ENCODE measurements at regions not wholly inside any gene's neighbourhood (a gene's known extent, or its start where the extent isn't known, plus 50 kb on each side); places are given as distances from the start of the nearest gene placed in this dataset.

- no peaks in the 10 kb centered on the region for H3K9me3 Mint-ChIP-seq
- ATAC-seq (no peak), DNase-seq (ENCODE audit: low spot score in 2 of 2) (no peak)
- no peak overlapping the region for H3K27ac Mint-ChIP-seq
- H3K36me3 Mint-ChIP-seq: no peaks in the 10 kb centered on the region
Measured at GRCh38 chr1:208298593-208299269, 54.5 kb upstream of the PLXNA2 start.

- no peaks in the 10 kb centered on the region for H3K36me3 Mint-ChIP-seq
- ATAC-seq (no peak), DNase-seq (ENCODE audit: low spot score in 2 of 2) (no peak)
- no peaks in the 10 kb centered on the region for H3K9me3 Mint-ChIP-seq
- H3K27ac Mint-ChIP-seq: no peak overlapping the region
Measured at GRCh38 chr1:208300084-208300770, 56.0 kb upstream of the PLXNA2 start.

GRCh38 chr1:208302699-208303238 lies 58.6 kb upstream of the PLXNA2 start:
- Mint-ChIP-seq H3K27ac (no peak overlapping the region), H3K36me3 (no peaks in the 10 kb centered on the region), H3K9me3 (no peaks in the 10 kb centered on the region)
- DNase-seq (ENCODE audit: low spot score in 2 of 2) (no peak), ATAC-seq (no peak)

- H3K9me3 Mint-ChIP-seq: no peaks in the 10 kb centered on the region
- no peaks in the 10 kb centered on the region for H3K36me3 Mint-ChIP-seq
- ATAC-seq (no peak), DNase-seq (ENCODE audit: low spot score in 2 of 2) (no peak)
- no peak overlapping the region for H3K27ac Mint-ChIP-seq
Measured at GRCh38 chr1:208303743-208304712, 59.8 kb upstream of the PLXNA2 start.

GRCh38 chr1:208308221-208308620 lies 64.0 kb upstream of the PLXNA2 start:
- Mint-ChIP-seq H3K36me3 (no peaks in the 10 kb centered on the region), H3K27ac (no peak overlapping the region), H3K9me3 (no peaks in the 10 kb centered on the region)
- DNase-seq (ENCODE audit: low spot score in 2 of 2): no peak
- ATAC-seq: no peak

GRCh38 chr1:208309771-208310170 lies 65.6 kb upstream of the PLXNA2 start:
- ATAC-seq (no peak), DNase-seq (ENCODE audit: low spot score in 2 of 2) (no peak)
- H3K27ac Mint-ChIP-seq: no peak overlapping the region
- H3K9me3 Mint-ChIP-seq: no peaks in the 10 kb centered on the region
- H3K36me3 Mint-ChIP-seq: no peaks in the 10 kb centered on the region

GRCh38 chr1:208312706-208313105 lies 68.5 kb upstream of the PLXNA2 start:
- no peak for DNase-seq (ENCODE audit: low spot score in 2 of 2)
- no peak for ATAC-seq
- H3K27ac Mint-ChIP-seq: no peak overlapping the region
- H3K36me3 Mint-ChIP-seq: no peaks in the 10 kb centered on the region
- no peaks in the 10 kb centered on the region for H3K9me3 Mint-ChIP-seq

GRCh38 chr1:208314431-208314830 lies 70.2 kb upstream of the PLXNA2 start:
- H3K9me3 Mint-ChIP-seq: no peaks in the 10 kb centered on the region
- ATAC-seq (no peak), DNase-seq (ENCODE audit: low spot score in 2 of 2) (no peak)
- H3K27ac Mint-ChIP-seq: no peak overlapping the region
- H3K36me3 Mint-ChIP-seq: no peaks in the 10 kb centered on the region

GRCh38 chr1:208318150-208318734 lies 74.1 kb upstream of the PLXNA2 start:
- Mint-ChIP-seq H3K9me3 (no peaks in the 10 kb centered on the region), H3K27ac (no peak overlapping the region)
- peak; percentile 18 to 83 for ATAC-seq

GRCh38 chr1:208324005-208324404 lies 79.8 kb upstream of the PLXNA2 start:
- H3K27ac Mint-ChIP-seq: no peak overlapping the region
- H3K9me3 Mint-ChIP-seq: no peaks in the 10 kb centered on the region
- H3K36me3 Mint-ChIP-seq: no peaks in the 10 kb centered on the region
- DNase-seq (ENCODE audit: low spot score in 2 of 2): no peak
- ATAC-seq: no peak

More at GRCh38 chr1:208318150-208318734, 74.1 kb upstream of the PLXNA2 start:
- DNase-seq (ENCODE audit: low spot score in 2 of 2): no peak
- no peaks in the 10 kb centered on the region for H3K36me3 Mint-ChIP-seq

GRCh38 chr1:208326033-208326432 lies 81.8 kb upstream of the PLXNA2 start:
- ATAC-seq: no peak
- H3K36me3 Mint-ChIP-seq: no peaks in the 10 kb centered on the region
- no peak overlapping the region for H3K27ac Mint-ChIP-seq
- no peak for DNase-seq (ENCODE audit: low spot score in 2 of 2)
- no peaks in the 10 kb centered on the region for H3K9me3 Mint-ChIP-seq

- H3K27ac Mint-ChIP-seq: no peak overlapping the region
- DNase-seq (ENCODE audit: low spot score in 2 of 2): no peak
- no peaks in the 10 kb centered on the region for H3K36me3 Mint-ChIP-seq
- no peak for ATAC-seq
- H3K9me3 Mint-ChIP-seq: no peaks in the 10 kb centered on the region
Measured at GRCh38 chr1:208329300-208329699, 85.1 kb upstream of the PLXNA2 start.

- Mint-ChIP-seq H3K27ac (no peak overlapping the region), H3K9me3 (no peaks in the 10 kb centered on the region), H3K36me3 (no peaks in the 10 kb centered on the region)
- no peak for DNase-seq (ENCODE audit: low spot score in 2 of 2)
- ATAC-seq: no peak
Measured at GRCh38 chr1:208332036-208332773, 88.0 kb upstream of the PLXNA2 start.

- ATAC-seq: no peak
- no peak for DNase-seq (ENCODE audit: low spot score in 2 of 2)
- no peaks in the 10 kb centered on the region for H3K9me3 Mint-ChIP-seq
- no peak overlapping the region for H3K27ac Mint-ChIP-seq
- no peaks in the 10 kb centered on the region for H3K36me3 Mint-ChIP-seq
Measured at GRCh38 chr1:208332774-208333126, 88.6 kb upstream of the PLXNA2 start.

GRCh38 chr1:208333676-208334075 lies 89.5 kb upstream of the PLXNA2 start:
- Mint-ChIP-seq H3K36me3 (no peaks in the 10 kb centered on the region), H3K9me3 (no peaks in the 10 kb centered on the region), H3K27ac (no peak overlapping the region)
- DNase-seq (ENCODE audit: low spot score in 2 of 2) (no peak), ATAC-seq (no peak)

All from activated naive CD4-positive, alpha-beta T cell treated with anti-CD3 and anti-CD28 coated beads, Interleukin-2, amount 50 U/mL, for 72 hours (primary cell).